Right renal cortex interstitium (tissue), 3 donors: ENCODE measurements at regions not wholly inside any gene's neighbourhood (a gene's known extent, or its start where the extent isn't known, plus 50 kb on each side); places are given as distances from the start of the nearest gene placed in this dataset.
"Not testable (repeated sequence)": the region's sequence is repeated elsewhere in the genome, so short reads cannot be mapped to it uniquely, and the experiment has no call there.

Experiments
- DNase-seq, 3 donors: peaks; one replicate each; pipeline ENCODE4 v3.0.0-alpha.2; 2013; ENCODE audit warnings: low read depth in 3 of 3, low spot score in 2 of 3

GRCh38 chr13:44147233-44147632 lies 226.4 kb upstream of the SERP2 start:
- DNase-seq = no peak

- no peak for DNase-seq
Observed at GRCh38 chr13:44147648-44148047, 226.0 kb upstream of the SERP2 start.

GRCh38 chr13:44148159-44148914 lies 225.3 kb upstream of the SERP2 start:
- no peak for DNase-seq

- DNase-seq = not testable (repeated sequence)
Observed at GRCh38 chr13:44149231-44149630, 224.4 kb upstream of the SERP2 start.

- DNase-seq = no peak
Observed at GRCh38 chr13:44149821-44150220, 223.8 kb upstream of the SERP2 start.

GRCh38 chr13:44151474-44151873 lies 222.2 kb upstream of the SERP2 start:
- DNase-seq = no peak

- DNase-seq = no peak
Observed at GRCh38 chr13:44153496-44153895, 220.1 kb upstream of the SERP2 start.

GRCh38 chr13:44155422-44156293 lies 218.0 kb upstream of the SERP2 start:
- DNase-seq = peak; percentile 77 to 84 (median 80)

GRCh38 chr13:44156294-44156658 lies 217.3 kb upstream of the SERP2 start:
- no peak for DNase-seq

- no peak for DNase-seq
Observed at GRCh38 chr13:44157606-44158005, 216.0 kb upstream of the SERP2 start.

GRCh38 chr13:44158098-44158521 lies 215.5 kb upstream of the SERP2 start:
- no peak for DNase-seq

- no peak for DNase-seq
Observed at GRCh38 chr13:44158881-44159632, 214.6 kb upstream of the SERP2 start.

GRCh38 chr13:44159633-44160279 lies 213.9 kb upstream of the SERP2 start:
- no peak for DNase-seq

- no peak for DNase-seq
Observed at GRCh38 chr13:44160591-44161191, 212.9 kb upstream of the SERP2 start.

GRCh38 chr13:44163108-44163507 lies 210.5 kb upstream of the SERP2 start:
- DNase-seq = no peak

GRCh38 chr13:44165221-44165888 lies 208.3 kb upstream of the SERP2 start:
- no peak for DNase-seq

- no peak for DNase-seq
Observed at GRCh38 chr13:44165889-44166496, 207.6 kb upstream of the SERP2 start.

GRCh38 chr13:44169018-44169911 lies 204.4 kb upstream of the SERP2 start:
- no peak for DNase-seq
